ENCODE measurements at regions not wholly inside any gene's neighbourhood (a gene's known extent, or its start where the extent isn't known, plus 50 kb on each side); places are given as distances from the start of the nearest gene placed in this dataset.
A peak's percentile ranks its signal among the peaks of the same experiment; 100 is the strongest.

DNA sequence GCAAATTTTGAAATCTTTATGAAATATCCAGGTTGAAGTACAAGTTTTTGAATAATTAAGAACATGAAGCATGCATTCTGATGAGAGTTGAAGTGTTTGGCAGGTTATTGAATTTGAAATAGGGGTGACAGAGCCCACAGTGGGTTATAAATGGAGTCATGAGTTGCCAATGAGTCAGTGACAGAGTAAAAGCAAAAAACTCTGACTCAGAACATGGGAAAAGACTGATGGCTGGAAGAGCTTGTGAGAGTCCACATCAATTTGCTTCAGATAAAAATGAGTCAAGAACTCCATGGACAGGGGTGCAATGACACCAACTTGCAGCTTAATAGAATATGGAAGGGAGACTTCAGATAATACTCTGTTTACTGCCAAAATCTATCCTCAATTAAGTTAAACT lies 105.3 kb downstream of the SLC6A15 start:
- no peak for DNase-seq

DNA sequence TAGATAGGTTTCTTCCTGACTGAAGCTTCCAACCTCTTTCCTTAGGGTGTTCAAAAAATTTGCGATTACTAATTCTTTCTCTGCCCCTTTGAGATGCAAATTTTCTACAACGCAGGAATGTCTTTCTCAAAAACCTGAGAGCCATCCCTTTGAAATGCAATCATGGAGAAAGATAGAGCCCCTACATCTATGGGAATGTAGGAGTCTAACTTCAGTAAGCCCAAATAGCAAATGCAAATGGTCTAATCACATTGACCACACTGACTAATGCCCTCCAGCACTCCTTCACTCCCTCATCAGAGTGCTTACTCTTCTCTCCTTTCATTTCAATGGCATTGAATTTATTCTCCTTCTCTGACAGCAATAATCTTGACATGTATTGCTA lies 107.1 kb downstream of the SLC6A15 start:
- no peak for DNase-seq

GRCh38 chr12:84804691-84805473 lies 107.7 kb downstream of the SLC6A15 start:
- no peak for DNase-seq

DNA sequence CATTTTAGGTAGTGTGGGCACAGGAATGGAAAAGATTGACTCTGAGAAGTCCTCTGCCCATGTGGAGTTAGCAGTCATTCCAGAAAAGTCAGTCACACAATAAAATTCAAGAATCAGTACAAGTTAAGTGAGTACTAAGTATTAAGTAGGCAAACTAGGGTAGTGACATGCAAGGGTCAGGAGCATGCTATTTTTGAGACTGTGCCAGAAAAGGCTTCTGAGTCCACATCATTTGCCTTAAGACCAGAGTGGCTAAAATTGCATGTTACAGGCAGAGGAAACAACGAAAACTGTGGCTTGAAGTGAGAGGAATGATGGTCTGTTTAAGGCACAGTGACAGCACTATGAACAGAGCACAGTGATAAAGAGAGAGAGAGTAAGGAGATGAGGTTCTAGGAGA lies 108.9 kb downstream of the SLC6A15 start:
- DNase-seq, result no peak

GRCh38 chr12:84802161-84802560 lies 110.4 kb downstream of the SLC6A15 start:
- DNase-seq, result peak; percentile 39

DNA sequence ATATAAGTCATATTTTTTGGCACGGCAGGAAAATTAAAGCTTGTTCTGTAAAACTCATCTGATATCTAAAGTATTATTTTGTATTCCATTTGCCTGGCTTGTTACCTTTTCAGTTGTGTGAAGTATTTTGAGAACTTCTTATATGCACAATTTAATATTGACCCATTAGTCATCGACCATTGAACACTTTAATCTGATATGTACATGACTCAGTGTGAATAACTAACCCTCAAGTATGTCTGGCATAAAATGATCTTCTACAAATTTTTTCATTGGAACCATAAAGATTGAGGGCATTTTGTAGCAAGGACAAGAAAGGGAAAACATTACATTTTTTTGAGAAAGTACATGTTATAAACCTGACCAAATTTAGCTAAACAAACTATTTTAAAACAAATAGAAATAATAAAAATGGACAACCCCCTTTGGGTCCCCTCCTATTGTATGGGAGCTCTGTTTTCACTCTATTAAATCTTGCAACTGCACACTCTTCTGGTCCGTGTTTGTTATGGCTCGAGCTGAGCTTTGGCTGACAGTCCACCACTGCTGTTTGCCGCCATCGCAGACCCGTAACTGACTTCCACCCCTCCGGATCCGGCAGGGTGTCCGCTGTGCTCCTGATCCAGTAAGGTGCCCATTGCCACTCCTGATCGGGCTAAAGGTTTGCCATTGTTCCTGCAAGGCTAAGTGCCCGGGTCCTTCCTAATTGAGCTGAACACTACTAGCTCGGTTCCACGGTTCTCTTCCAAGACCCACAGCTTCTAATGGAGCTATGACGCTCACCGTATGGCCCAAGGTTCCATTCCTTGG lies 118.8 kb downstream of the SLC6A15 start:
- no peak for DNase-seq

DNA sequence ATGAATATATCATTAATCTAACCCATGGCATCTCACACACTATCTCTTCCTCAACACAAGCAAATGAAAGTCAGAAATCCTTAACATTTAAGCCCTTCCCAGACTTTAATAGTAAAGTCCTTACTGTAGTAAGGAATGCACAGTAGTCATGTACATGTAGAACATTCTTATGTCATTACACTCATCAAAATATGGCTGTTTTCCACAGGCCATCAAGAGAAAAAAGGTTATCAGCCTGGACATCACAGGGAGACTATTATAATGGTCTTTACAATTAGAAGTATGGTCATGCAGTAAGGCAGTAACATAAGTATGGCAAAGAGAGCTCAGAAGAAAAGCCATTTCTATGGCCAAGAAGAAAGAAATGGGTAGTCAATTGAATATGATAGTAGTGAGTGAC lies 121.2 kb downstream of the SLC6A15 start:
- no peak for DNase-seq

- DNase-seq, result no peak
These were observed 123.4 kb downstream of the SLC6A15 start for GRCh38 chr12:84789184-84789583.

- DNase-seq, result no peak
These were observed 125.3 kb downstream of the SLC6A15 start for GRCh38 chr12:84787253-84787652.

GRCh38 chr12:84786622-84787021 lies 126.0 kb downstream of the SLC6A15 start:
- no peak for DNase-seq

GRCh38 chr12:84785951-84786350 lies 126.6 kb downstream of the SLC6A15 start:
- no peak for DNase-seq

DNA sequence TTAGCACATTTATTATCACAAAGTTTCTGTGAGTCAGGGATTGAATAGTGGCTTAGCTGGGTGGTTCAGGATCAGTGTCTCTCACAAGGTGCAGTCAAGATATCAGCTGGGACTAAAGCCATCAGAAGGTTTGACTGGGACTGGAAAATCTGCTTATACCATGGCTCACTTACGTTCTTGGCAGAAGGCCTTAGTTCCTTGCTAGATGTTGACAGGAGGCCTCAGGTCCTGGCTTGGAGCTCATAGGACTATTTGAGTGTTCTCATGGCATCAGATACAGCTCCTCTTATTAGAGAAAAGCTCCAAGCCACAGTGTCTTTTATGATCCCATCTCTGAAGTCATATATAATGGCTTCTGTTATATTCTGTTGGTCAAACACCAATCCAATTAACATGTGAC lies 127.3 kb downstream of the SLC6A15 start:
- no peak for DNase-seq

- no peak for DNase-seq
These were observed 133.4 kb downstream of the SLC6A15 start for GRCh38 chr12:84779169-84779568.

DNA sequence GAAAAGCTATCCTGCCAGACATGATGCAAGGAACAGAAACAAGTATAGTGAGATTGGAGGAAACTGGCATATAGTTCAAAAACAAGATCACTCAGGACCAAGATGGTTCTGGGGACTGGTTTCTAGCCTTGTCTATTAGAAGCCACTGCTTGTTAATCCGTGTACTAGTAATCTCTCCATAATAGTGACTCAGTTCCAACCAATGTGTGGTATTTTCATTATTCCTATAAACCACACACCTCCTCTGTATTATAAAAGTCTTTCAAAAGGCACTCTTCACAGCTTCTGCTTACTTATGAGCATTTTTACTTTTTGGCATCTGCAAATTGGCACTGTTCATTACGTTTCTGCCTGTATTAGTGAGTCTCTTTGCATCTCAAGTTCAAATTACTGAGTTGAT lies 140.3 kb downstream of the SLC6A15 start:
- DNase-seq, result no peak

DNA sequence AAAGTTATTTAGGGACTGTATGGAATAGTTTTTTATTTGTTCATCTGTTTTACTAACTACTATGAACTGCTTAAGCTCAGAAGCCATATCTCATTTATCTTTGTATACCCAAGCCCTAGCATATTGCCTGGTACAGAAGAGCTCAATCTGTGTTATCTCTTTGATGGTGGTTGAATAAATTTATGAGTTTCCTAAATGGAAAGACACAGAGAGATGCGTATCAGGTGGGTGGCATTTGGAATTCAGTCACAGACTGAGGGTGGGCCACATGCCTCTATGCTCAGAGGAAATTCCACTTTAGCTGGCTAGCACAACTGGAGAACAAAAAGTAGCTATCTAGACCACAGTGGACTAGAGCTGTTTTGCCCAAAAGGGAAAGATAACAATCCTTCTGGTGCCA lies 145.5 kb downstream of the SLC6A15 start:
- no peak for DNase-seq

GRCh38 chr12:84766375-84766774 lies 146.2 kb downstream of the SLC6A15 start:
- no peak for DNase-seq

GRCh38 chr12:84764001-84764400 lies 148.6 kb downstream of the SLC6A15 start:
- DNase-seq, result no peak

GRCh38 chr12:84763107-84763506 lies 149.5 kb downstream of the SLC6A15 start:
- no peak for DNase-seq

DNA sequence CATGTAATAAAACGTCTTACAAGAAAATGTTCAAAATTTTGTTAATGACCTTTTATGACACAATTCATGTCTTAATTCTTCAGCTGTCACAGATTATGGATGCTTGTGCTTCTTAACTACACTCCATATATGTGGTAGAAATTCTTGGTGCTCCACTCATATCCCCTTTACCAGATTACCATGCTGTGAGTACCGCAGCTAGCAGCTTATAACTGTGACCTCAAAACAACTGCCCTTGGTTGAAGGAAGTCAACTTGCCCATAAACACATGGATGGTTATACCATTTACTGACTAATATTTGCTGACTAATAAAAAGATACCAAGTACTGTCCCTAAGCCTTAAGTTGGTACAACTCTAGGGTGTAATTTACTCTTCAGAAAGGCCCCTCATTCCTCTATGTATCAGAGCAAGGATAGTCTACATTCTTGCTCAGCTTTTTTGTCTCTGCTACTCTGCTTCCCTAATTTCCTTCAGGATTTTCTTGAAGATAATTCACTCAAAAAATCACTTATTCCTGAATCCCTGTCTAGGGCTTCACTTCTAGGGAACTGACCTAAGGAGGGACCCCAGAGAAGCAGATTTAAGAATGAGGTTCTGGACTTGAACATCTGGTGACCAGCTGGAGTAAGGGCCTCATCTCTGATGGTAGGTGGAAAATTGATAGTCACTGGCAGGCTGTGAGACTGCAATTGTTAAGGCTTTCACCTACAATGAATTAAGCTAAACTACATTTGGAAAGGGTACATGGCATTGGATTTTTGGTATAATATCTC lies 152.3 kb downstream of the SLC6A15 start:
- no peak for DNase-seq

GRCh38 chr12:84757978-84758377 lies 154.6 kb downstream of the SLC6A15 start:
- no peak for DNase-seq

DNA sequence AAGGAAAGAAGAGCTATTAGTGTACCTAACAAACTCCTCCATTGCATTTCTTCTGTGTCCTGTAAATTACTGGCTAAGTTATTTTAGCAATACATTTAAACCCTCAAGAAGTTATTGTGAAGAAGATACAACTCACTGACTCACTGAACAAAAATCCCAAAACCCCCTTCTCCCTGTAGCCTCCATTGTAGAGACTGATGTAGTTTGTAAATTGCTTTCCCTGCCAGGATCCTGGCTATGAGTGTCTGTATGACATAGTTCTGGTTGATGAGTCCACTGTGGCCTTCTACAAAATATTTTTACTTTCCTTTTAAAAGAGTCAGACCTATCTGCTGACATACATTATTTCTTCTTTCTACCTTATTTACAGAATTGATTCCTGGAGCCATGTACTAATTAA lies 155.6 kb downstream of the SLC6A15 start:
- DNase-seq, result no peak

- DNase-seq, result no peak
These were observed 167.5 kb downstream of the SLC6A15 start for GRCh38 chr12:84745127-84745526.

DNA sequence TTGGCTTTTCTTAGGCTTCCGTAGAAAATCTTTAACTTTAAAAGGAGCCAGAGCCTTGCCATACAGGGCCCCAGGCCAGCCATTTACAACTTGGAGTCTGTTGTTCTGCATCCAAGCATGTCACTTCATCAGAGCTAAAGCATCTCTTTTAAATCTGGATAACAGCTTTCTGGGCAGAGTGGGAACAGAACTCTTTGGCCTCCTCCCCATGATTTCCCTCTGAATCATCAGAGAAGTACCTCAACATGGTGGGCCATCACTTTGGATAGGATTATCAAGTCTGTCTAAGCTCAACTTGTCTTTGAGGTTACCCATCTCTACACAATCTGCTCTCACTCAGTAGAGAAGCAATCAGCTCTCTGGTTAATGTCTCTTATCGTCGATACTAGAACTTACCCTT lies 170.9 kb downstream of the SLC6A15 start:
- DNase-seq, result peak; percentile 5

Data from tongue (tissue), 1 donor.